ENCODE measurements at regions not wholly inside any gene's neighbourhood (a gene's known extent, or its start where the extent isn't known, plus 50 kb on each side); places are given as distances from the start of the nearest gene placed in this dataset.

DNA sequence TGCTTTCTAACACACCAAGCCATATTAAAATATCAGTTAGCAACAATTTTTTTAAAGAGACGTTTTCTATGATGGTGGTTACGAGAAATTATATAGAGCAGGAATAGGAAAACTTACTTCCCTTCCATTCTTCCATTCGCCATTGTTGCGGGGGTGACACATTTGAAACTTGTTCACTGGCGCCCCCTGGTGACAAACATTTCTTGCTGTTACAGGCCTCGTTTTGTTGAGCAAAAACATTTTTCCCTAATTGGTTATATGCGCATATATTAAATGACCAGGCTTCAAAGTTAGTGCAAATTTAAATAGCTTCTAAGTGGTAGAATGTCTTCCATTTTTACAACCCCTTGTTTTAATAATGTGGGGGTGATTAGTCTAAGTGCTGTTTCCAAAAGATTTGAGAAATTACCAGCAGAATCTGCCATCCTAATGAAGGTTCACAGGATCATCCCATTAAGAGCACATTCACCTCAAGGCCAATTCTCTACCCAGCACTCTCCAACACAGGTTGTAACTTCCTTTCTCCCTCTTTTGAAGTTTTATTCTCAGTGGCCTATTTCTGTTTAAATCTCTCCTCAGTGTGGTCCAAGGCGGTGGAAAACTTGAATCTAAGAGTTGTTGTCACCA lies 1124.7 kb downstream of the FLRT2 start:
- peak; percentile 77 for DNase-seq

GRCh38 chr14:86652526-86652925 lies 1122.6 kb downstream of the FLRT2 start:
- no peak for DNase-seq

DNA sequence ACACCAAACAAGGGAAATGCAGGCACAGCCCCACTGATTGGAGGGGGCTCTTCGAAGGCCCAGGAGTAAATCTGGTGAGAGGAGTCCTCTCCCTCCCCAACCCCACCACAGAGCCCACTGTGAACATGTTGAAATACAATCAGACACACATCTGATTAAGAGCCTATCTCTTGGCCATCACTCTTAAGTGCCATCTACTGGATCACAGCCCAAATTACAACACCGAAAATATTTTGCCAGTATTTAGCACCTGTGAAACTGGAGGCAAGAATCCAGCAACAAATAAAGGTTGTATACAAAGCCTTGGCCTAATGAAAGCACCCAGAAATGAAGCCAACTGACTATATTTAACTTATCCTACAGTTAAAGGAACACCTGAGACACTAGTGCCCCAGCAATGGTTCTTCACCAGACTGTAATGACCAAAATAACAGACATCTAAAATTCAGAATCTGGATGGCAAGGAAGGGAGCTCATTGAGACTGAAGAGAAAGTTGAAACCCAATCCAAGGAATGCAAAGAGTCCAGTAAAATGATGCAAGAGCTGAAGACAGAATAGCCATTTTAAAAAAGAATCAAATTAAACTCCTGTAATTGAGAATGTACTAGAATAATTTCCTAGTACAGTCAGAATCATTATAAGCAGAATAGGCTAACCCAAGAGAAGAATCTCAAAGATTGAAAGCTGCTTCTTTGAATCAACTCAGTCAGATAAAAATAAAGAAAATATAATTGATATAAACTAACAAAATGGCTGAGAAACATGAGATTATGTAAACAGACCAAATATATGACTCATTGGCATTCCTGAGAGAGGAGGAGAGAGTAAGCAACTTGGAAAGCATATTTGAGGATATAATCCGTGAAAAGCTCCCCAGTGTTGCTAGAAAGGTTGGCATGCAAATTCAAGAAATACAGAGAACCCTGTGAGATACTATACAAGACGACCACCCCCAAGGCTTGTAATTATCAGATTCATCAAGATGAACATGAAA lies 1117.0 kb downstream of the FLRT2 start:
- no peak for DNase-seq

GRCh38 chr14:86646125-86646524 lies 1116.2 kb downstream of the FLRT2 start:
- DNase-seq, result no peak

GRCh38 chr14:86641310-86641709 lies 1111.4 kb downstream of the FLRT2 start:
- DNase-seq, result no peak

GRCh38 chr14:86640288-86640687 lies 1110.3 kb downstream of the FLRT2 start:
- no peak for DNase-seq

- no peak for DNase-seq
Measured at GRCh38 chr14:86639666-86640065, 1109.7 kb downstream of the FLRT2 start.

GRCh38 chr14:86639146-86639545 lies 1109.2 kb downstream of the FLRT2 start:
- no peak for DNase-seq

- no peak for DNase-seq
Measured at GRCh38 chr14:86627080-86627479, 1097.1 kb downstream of the FLRT2 start.

DNA sequence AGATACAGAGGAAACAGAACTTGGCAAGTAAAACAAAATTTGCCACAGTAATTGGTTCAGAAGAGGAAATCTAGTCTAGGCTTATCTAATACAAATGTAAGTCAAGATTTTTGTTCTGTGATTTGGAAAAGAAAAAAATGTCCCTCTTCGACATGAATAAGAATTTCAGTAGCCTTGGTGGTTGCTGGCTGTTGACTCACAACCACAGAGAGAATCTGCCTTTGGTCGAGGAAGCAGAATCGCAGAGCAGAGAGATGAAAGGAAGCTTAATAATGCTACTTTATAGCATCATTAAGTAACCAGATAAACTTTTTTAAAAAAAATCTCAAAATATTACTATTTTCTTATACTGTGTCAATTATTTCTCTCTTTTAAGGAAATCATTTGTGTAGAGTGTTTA lies 1096.6 kb downstream of the FLRT2 start:
- DNase-seq, result no peak

DNA sequence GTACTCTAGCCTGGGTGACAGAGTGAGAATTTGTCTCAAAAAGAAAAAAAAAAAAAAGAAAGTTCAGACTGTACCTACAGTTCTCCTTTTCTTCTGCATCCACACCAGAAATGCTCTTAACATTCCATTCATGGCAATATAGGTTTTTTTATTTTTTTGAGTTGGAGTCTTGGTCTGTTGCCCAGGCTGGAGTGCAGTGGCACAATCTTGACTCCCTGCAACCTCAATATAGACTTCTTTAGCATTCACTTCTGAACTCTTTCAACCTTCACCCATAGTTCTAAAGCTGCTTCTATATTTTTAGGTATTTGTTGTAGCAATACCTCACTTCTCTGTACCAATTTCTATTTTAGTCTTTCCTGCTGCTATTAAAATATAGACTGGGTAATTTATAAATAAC lies 1095.7 kb downstream of the FLRT2 start:
- DNase-seq, result no peak

- DNase-seq, result no peak
Measured at GRCh38 chr14:86619726-86620125, 1089.8 kb downstream of the FLRT2 start.

- no peak for DNase-seq
Measured at GRCh38 chr14:86613786-86614185, 1083.8 kb downstream of the FLRT2 start.

DNA sequence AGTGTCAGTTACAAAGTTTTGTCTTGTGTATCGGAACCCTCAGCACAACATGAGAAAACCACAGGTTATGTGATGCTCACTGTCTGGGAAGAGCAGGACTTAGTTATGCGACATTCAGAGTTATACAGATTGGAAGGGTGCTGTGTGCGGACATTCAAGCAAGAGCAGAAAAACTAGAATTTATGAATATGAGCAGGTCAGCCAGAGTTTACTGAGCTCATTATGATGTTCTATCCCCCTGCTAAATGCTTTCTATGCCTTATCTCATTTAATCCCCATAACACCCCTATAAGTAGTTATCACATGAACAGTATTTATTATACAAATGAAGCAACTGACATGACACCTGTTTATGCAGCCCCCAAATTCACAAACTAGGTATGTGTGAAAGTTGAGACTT lies 1083.2 kb downstream of the FLRT2 start:
- DNase-seq, result no peak

GRCh38 chr14:86604561-86604960 lies 1074.6 kb downstream of the FLRT2 start:
- DNase-seq, result no peak

DNA sequence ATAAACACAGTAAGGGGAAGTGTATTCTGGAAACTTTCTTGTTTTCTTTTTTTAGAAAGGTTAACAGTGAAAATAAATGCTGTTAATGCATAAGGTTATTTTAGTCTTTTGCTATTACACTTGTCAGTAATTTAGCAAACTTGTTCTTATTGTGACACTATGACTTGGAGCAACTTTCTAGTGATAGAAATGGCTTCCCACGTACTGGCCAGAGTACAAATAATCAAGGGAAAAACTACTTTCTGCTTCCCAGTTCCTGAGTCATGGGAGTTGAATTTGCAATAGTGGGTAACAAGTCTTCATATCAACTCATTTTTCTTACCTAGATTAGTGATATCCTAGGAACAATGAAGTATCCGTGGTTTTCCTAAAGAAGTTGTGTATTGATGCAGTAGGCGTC lies 1072.3 kb downstream of the FLRT2 start:
- DNase-seq, result no peak

- DNase-seq, result no peak
Measured at GRCh38 chr14:86601813-86602212, 1071.9 kb downstream of the FLRT2 start.

DNA sequence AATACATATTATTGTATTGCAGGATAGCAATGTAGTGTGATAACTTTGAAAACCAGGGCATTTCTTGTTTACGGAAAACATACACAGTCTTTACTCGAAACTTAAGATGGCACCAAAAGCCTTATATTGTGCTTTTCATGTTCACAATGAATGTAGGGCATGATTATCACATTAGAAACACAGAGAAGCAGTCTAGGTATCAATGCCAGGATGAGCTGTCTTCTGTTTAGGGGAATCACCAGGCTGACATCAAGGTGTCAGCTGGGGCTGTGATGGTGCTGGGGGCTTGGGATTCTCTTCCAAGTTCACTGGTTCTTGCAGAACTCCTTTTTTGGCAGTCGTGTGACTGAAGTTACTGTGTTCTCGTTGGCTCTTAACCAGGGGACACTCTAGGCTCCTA lies 1067.3 kb downstream of the FLRT2 start:
- no peak for DNase-seq

DNA sequence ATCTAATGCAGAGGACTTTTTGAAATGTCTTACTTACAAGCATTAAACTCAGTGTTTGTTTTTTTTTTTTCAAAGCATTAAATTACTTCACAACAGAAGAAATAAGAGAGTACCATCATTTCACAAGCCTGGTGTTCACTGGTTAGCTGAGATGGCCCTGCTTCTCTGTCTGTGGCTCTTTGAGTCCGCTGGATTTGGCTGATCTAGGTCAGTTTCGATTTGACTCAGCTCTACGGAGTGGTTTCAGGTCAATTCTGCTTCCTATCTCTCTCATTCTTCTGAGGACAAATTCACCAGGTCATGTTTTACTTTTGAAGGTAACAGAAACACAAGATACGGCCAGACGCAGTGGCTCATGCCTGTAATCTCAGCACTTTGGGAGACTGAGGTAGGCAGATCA lies 1066.1 kb downstream of the FLRT2 start:
- no peak for DNase-seq

GRCh38 chr14:86575141-86575540 lies 1045.2 kb downstream of the FLRT2 start:
- DNase-seq, result no peak

DNA sequence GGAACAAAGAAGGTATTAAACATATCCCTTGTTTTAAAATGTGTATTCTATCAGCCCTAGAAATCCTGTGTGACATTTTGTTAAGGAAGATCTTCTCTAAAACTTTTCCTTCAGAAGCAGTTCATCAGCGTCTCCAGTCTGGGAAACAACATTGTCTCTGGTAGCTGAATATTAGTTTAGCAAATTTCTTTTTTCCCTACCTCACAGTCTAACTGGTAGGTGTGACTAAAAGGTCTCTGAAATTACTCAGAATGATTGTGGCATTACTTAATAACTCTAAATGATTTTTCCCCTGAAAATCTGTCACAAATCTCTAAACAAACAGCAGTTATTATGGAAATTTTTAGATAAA lies 1044.8 kb downstream of the FLRT2 start:
- DNase-seq, result no peak

DNA sequence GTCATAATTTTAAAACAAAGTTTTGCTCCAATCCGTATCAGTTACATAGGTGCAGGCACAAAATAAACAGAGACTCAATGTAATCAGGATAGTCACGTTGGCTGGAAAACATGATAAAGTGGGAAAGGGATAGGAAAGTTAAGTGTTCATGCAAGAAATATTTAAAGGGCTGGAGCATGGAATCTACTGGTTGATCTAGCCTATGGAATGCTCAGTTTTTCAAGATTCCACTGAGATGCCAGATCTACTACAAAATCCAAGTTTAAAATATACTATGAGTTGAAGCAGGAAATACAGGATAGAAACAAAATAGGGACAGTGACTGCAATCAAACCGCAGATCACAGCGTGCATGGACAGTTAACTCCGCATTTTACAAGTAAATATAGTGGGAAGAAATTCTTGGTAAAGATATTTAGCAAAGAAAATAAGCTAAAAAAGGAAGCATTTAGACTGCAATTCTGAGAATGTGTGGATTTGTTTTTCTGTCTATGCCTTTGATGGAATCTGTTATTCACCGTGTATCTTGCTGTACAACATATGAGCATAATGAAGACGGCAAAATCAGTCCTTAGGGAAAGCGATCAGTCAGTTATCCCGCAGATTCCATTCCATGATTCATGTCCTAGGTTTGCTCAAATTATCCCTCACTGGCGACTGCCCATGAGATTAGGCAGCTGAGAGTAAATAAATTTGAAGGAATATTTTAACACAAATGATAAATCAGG lies 1044.3 kb downstream of the FLRT2 start:
- DNase-seq, result no peak

DNA sequence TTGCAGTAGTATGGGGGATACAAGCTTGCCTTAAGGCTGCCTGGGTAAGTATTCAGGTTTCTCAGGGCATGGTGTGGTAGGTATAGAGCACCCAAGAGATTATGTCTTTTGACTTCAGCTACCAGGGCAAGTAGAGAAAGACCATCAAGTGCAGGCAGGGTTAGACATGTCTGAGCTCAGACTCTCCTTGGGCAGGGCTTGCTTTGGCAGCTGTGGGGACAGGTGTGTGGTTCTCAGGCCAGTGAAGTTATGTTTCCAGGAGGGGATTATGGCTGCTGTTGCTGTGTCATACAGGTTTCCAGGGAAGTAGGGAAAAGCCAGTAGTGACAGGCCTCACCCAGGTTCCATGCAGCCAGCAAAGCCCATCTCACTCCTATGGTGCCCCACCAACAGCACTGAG lies 1040.4 kb downstream of the FLRT2 start:
- no peak for DNase-seq

DNA sequence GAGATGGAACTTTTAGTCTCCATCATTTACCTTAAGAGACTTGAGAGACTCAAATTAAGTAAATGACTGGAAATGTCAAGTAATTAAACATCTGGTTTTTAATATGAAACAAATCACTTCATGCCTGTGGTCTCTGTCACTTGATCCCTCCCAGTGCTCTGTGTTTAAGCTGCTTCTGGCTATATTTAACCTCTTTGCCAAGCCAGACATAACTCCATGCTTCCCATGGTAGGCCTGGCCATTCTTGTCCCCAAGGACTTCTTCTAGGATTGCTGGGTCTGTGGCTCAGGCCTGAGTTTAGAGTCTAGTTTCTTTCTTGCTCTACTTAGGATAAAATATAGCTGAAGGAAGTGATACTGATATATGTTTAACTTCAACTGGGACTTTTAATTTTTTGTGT lies 1013.6 kb downstream of the FLRT2 start:
- no peak for DNase-seq
